Fibroblast of skin of back (primary cell): ENCODE measurements at regions not wholly inside any gene's neighbourhood (a gene's known extent, or its start where the extent isn't known, plus 50 kb on each side); places are given as distances from the start of the nearest gene placed in this dataset.

Source experiments
- DNase-seq: peaks from one replicate; pipeline ENCODE4 v3.0.0-alpha.2; 2013

GRCh38 chr9:120110520-120110919 lies 469.4 kb downstream of the CDK5RAP2 start:
- no peak for DNase-seq

DNA sequence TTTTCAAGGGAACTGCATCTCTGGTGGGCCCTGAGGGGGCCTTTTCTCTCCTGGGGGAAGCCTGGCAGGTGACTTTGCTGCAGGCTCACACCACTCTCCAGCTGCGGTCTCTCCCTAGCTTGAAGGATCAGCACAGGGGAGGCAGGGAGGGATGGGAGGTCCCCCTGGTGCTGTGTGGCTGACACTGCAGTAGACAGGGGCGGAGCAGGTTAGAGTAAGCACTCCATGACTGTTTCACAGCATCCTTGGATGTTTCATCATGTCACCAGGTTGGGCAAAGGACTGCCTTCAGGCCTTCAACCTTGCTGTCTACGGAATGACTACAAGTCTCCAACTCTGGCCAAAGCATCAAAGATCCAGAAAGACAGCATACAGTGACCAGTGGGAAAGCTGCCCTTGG lies 470.7 kb downstream of the CDK5RAP2 start:
- peak; percentile 4 for DNase-seq

- DNase-seq = no peak
These were observed 472.8 kb downstream of the CDK5RAP2 start for GRCh38 chr9:120107138-120107537.

- DNase-seq = no peak
These were observed 475.2 kb downstream of the CDK5RAP2 start for GRCh38 chr9:120104771-120105170.

- DNase-seq = no peak
These were observed 479.4 kb downstream of the CDK5RAP2 start for GRCh38 chr9:120100595-120100994.

DNA sequence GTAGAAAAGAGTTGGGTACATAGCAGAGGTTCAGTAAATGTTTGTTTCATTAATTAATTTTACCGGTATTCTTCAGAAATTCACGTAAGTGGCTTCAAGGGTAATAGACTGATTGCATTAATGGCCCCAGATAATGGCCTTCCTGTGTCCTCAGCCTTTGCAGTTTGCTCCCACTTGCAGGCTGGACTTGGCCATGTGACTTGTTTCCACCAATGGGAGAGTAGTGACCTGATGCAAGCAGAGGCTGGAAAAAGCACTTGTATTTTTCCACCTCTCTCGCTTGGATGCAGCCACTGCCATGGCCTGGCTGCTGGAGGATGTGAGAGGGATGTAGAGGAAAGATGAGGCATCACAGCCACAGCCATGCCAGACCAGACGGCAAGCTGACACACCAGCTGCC lies 480.9 kb downstream of the CDK5RAP2 start:
- no peak for DNase-seq

DNA sequence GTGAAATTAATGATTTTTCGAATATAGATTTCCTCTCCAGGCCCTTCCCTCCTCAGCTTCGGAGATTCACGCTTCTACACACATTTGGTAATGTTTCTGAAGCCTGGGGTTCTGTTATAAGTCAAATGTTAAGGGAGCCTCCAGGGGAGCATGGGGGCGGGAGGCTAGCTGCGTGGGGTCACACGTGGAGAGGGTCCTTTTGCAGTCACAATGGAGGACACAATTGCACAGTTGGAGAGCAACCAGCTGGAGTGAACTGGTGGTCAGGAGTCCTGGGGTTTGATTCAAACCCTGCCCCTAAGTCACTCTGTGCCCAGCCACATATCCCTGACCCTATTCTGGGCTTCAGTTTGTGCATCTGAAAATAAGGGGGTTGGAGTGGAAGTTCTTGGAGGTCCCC lies 481.4 kb downstream of the CDK5RAP2 start:
- no peak for DNase-seq

DNA sequence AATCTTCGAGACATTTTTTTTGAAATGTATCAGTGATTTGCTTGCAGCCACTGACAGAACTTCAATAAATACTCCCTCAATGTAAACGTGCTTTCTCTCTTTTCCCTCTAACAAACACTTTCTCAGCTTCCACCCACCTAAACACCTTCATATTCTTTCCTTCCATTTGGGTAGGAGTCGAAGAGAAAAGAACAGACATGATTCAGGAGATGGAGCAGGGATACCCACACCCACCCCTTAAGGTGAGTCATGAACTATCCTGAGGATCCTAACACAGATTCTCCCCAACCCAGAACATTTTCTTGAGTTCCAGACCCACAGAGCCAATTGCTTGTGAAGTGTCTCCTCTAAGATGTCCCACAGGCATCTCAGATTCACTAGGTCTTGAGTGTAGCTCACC lies 488.8 kb downstream of the CDK5RAP2 start:
- DNase-seq = no peak

GRCh38 chr9:120080849-120081248 lies 499.1 kb downstream of the CDK5RAP2 start:
- no peak for DNase-seq

- no peak for DNase-seq
These were observed 501.9 kb downstream of the CDK5RAP2 start for GRCh38 chr9:120078112-120078511.

DNA sequence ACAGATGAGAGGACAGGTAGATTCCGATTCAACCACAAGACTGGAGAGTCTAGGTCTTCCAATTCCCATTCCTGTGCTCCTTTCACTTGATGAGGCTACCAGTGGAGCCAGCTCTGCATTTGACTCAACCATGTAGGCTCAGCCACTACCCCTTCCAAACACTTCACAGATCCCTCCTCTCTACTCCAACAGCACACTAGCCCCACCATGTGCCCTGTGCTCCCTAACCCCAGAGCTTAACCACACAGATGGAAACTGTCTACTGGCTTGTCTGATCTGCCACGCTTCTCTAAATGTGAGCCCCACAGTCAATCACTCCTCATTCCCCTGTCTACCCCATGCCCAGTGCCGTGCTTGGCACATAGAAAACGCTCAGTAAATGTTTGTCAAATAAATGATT lies 508.2 kb downstream of the CDK5RAP2 start:
- no peak for DNase-seq

GRCh38 chr9:120066315-120066714 lies 513.7 kb downstream of the CDK5RAP2 start:
- peak; percentile 2 for DNase-seq

- DNase-seq = no peak
These were observed 514.8 kb downstream of the CDK5RAP2 start for GRCh38 chr9:120065151-120065550.

DNA sequence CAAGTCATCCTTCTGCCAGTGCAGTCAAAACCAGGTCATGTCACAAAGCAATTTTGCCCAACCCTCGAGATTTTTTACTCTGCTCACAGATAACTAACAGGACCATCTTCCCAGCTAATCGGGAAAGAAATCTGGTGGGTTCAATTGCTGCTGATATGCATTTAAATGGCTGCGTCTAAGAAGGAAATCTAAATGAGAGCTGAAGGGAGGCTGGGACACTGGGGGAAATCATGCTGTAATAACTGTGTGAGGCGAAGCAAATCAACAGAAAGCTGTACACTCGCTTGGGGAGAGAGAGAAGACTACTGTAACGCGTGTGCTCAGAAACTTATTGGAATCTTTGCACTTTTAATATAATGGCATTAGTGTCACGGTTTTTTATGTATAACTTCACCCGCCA lies 535.0 kb downstream of the CDK5RAP2 start:
- DNase-seq = no peak

GRCh38 chr9:120043448-120043847 lies 536.5 kb downstream of the CDK5RAP2 start:
- no peak for DNase-seq

- no peak for DNase-seq
These were observed 539.1 kb downstream of the CDK5RAP2 start for GRCh38 chr9:120040896-120041295.

DNA sequence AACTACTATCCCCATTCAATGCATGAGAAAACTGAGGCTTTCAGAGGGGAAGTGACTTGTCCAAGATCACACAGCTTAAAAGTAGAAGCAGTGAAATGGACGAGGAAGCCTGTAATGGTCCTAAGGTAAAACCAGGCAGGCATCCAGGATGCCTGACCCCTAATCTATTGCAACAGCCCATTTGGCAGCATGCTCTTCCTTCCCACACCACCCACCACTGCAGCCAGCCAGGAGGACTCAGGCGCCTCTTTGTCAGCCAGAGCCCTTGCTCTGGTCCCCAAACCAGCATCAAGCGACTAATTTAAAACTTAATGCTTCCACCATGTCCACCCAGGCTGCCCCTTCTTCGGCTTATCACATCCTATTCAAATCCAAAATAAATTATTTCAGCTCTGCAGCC lies 541.6 kb downstream of the CDK5RAP2 start:
- no peak for DNase-seq

DNA sequence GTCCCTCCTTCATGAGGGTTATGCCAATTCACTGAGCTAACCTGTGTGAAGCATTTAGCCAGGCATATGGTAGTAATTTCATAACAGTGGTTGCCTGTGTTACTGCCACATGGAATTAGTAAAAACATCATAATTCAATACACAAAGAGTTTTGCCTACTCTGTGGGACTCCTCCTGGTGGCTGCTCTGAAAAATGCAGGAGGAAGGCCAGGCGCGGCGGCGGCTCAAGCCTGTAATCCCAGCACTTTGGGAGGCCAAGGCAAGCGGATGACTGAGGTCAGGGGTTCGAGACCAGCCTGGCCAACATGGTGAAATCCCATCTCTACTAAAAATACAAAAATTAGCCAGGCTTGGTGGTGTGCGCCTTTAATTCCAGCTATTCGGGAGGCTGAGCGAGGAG lies 547.3 kb downstream of the CDK5RAP2 start:
- DNase-seq = no peak

GRCh38 chr9:120030847-120031246 lies 549.1 kb downstream of the CDK5RAP2 start:
- no peak for DNase-seq

DNA sequence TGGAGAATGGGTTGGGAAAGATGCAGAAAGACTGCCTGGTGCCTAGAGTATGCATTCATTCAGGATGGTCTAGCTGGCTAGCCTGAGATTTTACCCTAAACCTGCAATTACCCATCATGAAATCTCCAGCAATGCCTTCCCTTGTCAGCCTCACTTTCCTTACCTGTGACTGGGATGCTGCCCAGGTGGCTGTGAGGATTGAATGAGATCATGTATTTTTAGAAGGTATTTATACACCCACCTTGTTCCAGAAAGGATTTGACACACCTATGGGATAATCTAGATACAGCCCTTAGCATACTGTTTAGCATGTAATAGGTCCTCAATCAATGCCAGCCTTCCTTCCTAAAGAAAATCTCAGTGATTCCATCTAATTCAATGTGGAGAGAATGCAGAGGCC lies 561.4 kb downstream of the CDK5RAP2 start:
- no peak for DNase-seq

DNA sequence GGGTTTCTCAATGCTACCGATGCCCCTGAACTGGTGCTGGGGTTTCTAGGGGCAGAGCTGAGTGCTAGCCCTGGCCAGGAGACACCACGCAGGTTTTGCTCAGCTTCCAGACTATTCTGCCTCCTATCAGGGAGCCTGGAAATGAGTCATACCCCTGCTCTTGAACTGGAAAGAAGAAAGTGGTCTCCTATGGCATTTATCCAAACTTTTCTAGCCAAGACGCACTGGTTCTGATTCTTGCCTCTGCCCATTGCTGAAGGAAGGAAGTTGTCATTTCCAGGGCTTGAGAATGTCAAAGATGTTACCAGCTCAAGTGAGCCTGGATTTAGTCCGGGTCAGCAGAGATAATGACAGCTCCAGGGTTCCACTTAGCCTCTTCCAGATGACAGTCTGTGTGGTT lies 561.9 kb downstream of the CDK5RAP2 start:
- DNase-seq = no peak

DNA sequence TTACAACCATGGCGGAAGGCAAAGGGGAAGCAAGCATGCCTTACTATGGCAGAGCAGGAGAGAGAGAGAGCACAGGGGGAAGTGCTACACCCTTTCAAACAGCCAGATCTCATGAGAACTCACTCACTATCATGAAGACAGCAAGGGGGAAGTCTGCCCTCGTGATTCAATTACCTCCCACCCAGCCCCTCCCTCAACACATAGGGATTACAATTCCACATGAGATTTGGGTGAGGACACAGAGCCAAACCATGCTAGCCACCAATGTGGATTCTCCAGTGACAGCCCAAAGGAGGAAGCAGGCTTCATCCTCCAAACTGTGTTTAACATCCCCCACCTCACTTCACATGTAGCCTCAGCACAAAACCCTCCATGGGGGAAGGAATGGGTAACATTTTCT lies 563.7 kb downstream of the CDK5RAP2 start:
- DNase-seq = no peak

DNA sequence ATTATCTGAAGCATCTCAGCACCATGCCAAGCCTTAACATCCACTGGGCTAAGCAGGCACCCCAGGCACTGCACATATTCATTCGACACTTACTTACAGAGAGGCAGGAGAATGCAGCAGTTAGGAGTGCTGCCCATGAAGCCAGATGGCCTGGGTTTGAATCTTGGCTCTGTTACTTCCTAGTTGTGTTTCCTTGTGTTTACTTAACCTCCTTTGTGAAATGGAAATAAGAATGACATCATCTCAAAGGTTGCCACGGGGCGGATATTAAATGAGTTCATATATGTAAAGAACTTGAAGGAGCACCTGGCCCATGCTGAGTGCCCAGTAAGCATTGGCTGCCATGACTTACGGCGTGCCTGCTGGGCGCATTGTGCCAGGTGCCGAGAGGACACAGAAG lies 565.2 kb downstream of the CDK5RAP2 start:
- DNase-seq = no peak

DNA sequence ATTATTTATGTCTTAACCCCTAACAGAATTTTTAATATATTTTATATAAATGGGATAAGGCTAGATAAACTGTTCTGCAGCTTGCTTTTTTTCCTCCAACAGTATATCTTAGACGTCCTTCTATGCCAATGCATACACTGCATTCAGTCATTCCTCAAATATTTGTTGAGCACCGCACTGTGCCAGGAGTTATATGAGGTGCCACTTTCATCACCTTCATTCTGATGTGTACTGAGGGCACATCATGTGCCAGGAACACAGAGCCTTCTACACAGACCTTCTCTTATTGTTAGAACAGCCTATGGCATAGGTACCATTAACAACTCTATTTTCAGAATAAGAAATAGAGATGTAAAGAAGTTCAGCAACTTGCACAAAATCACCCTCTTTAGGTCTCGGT lies 570.1 kb downstream of the CDK5RAP2 start:
- no peak for DNase-seq

DNA sequence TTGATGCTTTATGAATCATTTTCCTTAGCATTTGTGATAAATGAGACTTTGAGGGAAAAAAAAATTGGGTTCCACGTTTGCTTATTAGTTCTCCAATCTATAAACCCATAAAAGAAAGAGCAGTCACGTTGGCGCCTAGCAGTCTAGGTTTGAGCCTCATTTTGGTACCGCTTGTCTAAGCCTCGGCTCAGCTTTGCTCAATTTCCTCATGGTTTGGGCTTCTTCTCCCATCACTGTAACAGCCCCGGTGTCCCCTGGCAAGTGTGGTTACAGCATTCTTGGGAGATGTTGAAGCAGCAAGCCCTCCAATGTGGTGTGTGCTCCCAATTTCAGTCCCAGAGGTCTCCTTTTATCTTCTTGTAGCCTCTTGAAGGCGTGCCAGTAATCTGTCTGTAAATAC lies 578.4 kb downstream of the CDK5RAP2 start:
- DNase-seq = peak; percentile 12

DNA sequence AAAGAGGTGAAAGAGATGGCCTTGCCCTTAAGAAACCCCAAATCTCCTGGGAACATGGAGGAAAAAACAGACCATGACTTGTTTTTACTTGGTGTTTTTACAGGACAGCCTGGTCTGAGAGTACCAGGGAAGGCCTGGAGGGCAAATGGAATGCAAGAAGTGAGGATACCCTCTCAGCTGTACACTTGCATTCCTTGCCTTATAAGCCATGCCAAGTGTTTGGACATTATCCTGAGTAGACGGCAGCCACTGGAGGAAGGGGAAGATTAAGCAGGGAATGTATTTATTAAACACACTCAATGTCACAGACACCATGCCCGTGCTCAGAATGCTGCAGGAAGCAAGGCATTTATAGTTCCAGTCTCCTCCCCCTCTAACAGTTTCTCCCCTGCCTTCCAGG lies 581.4 kb downstream of the CDK5RAP2 start:
- peak; percentile 26 for DNase-seq
